BE2C (cell line): ENCODE measurements at regions not wholly inside any gene's neighbourhood (a gene's known extent, or its start where the extent isn't known, plus 50 kb on each side); places are given as distances from the start of the nearest gene placed in this dataset.

Source experiments
- DNase-seq: peaks from one replicate; pipeline ENCODE4 v3.0.0-alpha.2; 2020
- H3K27me3 ChIP-seq: fragments of 250-450 bp; sonication (Bioruptor Pico); 2 replicates; pipeline ENCODE4 v1.5.1; 2020; ENCODE audit warnings: mild to moderate bottlenecking
- H3K36me3 ChIP-seq: fragments of 250-450 bp; sonication (Bioruptor Pico); 2 replicates; pipeline ENCODE4 v1.5.1; 2020; ENCODE audit warnings: mild to moderate bottlenecking
- H3K4me1 ChIP-seq: fragments of 250-450 bp; sonication (Bioruptor Pico); 2 replicates; pipeline ENCODE4 v1.5.1; 2020
- H3K4me3 ChIP-seq: 2 replicates; pipeline ENCODE4 v1.5.1; 2011; ENCODE audit warnings: low read depth, low read length
- H3K9me3 ChIP-seq: fragments of 250-450 bp; sonication (Bioruptor Pico); 2 replicates; pipeline ENCODE4 v1.5.1; 2020
- TF ChIP-seq, protein P1 (sequence below): IDR thresholded peaks from 2 replicates; pipeline ENCODE4 v1.5.1; 2012; ENCODE audit warnings: mild to moderate bottlenecking, low read depth, low read length

DNA sequence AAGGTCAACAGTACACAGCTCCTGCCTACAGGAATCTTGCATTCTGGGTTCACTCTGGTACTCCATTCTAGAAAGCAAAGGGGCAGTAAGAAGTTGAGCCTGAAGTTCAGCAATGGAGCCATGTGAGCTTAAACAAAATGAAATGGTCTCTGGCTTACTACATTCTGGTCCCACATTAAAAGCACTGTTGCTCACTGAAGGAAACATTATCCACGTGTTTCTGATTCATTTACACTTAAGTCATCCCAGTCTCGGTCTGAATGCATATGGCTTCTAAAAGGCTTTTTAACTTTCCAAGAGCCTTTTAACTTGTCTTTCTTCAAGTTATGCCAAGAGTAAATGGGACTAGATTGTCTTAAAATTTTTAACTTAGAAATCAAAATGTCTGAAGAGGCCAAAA, 177.8 kb downstream of the LNPK start:
- H3K4me3 ChIP-seq, result no peak overlapping the region
- no peak for DNase-seq
- no peaks in the 10 kb centered on the region for H3K4me1 ChIP-seq
- no peaks in the 10 kb centered on the region for H3K36me3 ChIP-seq
- TF ChIP-seq, protein P1, sequence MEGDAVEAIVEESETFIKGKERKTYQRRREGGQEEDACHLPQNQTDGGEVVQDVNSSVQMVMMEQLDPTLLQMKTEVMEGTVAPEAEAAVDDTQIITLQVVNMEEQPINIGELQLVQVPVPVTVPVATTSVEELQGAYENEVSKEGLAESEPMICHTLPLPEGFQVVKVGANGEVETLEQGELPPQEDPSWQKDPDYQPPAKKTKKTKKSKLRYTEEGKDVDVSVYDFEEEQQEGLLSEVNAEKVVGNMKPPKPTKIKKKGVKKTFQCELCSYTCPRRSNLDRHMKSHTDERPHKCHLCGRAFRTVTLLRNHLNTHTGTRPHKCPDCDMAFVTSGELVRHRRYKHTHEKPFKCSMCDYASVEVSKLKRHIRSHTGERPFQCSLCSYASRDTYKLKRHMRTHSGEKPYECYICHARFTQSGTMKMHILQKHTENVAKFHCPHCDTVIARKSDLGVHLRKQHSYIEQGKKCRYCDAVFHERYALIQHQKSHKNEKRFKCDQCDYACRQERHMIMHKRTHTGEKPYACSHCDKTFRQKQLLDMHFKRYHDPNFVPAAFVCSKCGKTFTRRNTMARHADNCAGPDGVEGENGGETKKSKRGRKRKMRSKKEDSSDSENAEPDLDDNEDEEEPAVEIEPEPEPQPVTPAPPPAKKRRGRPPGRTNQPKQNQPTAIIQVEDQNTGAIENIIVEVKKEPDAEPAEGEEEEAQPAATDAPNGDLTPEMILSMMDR, result no peak
- no peaks in the 10 kb centered on the region for H3K27me3 ChIP-seq
- no peaks in the 10 kb centered on the region for H3K9me3 ChIP-seq

DNA sequence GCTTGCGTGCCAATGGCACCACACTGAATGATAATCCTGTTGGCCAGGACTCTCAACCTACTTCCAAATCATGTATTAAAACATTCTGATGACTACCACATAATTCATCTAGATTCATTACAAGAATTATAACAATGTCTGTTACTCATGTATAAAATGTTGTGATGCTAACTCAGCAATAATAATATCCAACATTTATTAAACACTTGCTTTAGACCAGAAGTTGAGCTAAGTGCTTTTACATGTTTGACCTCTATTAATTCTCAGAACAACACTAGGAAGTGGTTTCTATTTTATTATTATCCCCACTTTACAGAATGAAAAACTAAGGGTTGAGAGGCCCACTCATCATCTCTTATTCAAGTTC, 178.4 kb downstream of the LNPK start:
- H3K27me3 ChIP-seq, result no peaks in the 10 kb centered on the region
- H3K4me1 ChIP-seq, result no peaks in the 10 kb centered on the region
- no peaks in the 10 kb centered on the region for H3K9me3 ChIP-seq
- H3K4me3 ChIP-seq, result no peak overlapping the region
- no peak for DNase-seq
- TF ChIP-seq, protein P1, result no peak
- no peaks in the 10 kb centered on the region for H3K36me3 ChIP-seq

GRCh38 chr2:175823002-175823706, 178.9 kb downstream of the LNPK start:
- no peaks in the 10 kb centered on the region for H3K4me1 ChIP-seq
- no peaks in the 10 kb centered on the region for H3K36me3 ChIP-seq
- DNase-seq, result no peak
- TF ChIP-seq, protein P1, result no peak
- H3K27me3 ChIP-seq, result no peaks in the 10 kb centered on the region
- H3K9me3 ChIP-seq, result no peaks in the 10 kb centered on the region
- no peak overlapping the region for H3K4me3 ChIP-seq

GRCh38 chr2:175817221-175817620, 184.8 kb downstream of the LNPK start:
- no peak for DNase-seq
- no peaks in the 10 kb centered on the region for H3K4me1 ChIP-seq

GRCh38 chr2:175815537-175815936, 186.5 kb downstream of the LNPK start:
- no peak for DNase-seq
- TF ChIP-seq, protein P1, result no peak

More at GRCh38 chr2:175817221-175817620, 184.8 kb downstream of the LNPK start:
- H3K36me3 ChIP-seq, result no peaks in the 10 kb centered on the region
- no peaks in the 10 kb centered on the region for H3K9me3 ChIP-seq
- no peaks in the 10 kb centered on the region for H3K27me3 ChIP-seq
- TF ChIP-seq, protein P1, result no peak
- H3K4me3 ChIP-seq, result no peak overlapping the region

DNA sequence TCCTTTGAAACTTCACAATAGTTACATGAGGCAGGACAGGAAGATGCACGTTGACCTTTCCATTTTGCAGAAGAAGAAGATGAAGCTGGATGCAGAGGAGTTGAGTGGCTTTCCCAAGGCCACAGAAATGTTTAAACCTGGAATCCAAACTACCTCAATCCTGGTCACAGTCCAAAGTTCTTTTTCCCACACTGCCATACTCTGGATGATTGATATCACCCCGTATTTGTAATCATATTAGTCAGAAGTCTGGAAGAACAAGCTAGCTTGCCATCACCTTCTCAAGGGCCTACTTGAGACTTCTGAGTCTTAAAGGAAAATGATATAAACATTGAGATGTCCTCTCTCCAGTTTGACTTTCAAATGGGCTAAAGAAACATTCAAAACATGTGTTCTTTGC, 190.1 kb downstream of the LNPK start:
- Histone ChIP-seq H3K4me1 (peaks cover 8% of the 10 kb centered on the region), H3K36me3 (no peaks in the 10 kb centered on the region), H3K9me3 (no peaks in the 10 kb centered on the region), H3K4me3 (no peak overlapping the region), H3K27me3 (no peaks in the 10 kb centered on the region)
- TF ChIP-seq, protein P1, result no peak
- DNase-seq, result no peak

More at GRCh38 chr2:175815537-175815936, 186.5 kb downstream of the LNPK start:
- H3K4me3 ChIP-seq, result no peak overlapping the region
- no peaks in the 10 kb centered on the region for H3K27me3 ChIP-seq
- no peaks in the 10 kb centered on the region for H3K4me1 ChIP-seq
- no peaks in the 10 kb centered on the region for H3K9me3 ChIP-seq
- no peaks in the 10 kb centered on the region for H3K36me3 ChIP-seq
